ENCODE measurements at regions not wholly inside any gene's neighbourhood (a gene's known extent, or its start where the extent isn't known, plus 50 kb on each side); places are given as distances from the start of the nearest gene placed in this dataset.
"Not testable (repeated sequence)": the region's sequence is repeated elsewhere in the genome, so short reads cannot be mapped to it uniquely, and the experiment has no call there.

GRCh38 chr1:115529216-115529897, 112.4 kb upstream of the VANGL1 start:
- no peaks in the 10 kb centered on the region for H3K9me3 Mint-ChIP-seq
- H3K27ac Mint-ChIP-seq = no peak overlapping the region
- H3K36me3 Mint-ChIP-seq (ENCODE audit: low read depth) = no peaks in the 10 kb centered on the region
- DNase-seq = no peak
- no peak overlapping the region for H3K4me3 Mint-ChIP-seq
- CTCF ChIA-PET = no interaction called here
- H3K27me3 Mint-ChIP-seq (ENCODE audit: low read depth) = no peaks in the 10 kb centered on the region
- H3K4me1 Mint-ChIP-seq (ENCODE audit: low read depth) = no peaks in the 10 kb centered on the region
- intact Hi-C loops (cut with micrococcal nuclease) = no loop called here

GRCh38 chr1:115528336-115528735, 113.4 kb upstream of the VANGL1 start:
- H3K27ac Mint-ChIP-seq; intact Hi-C loops (cut with micrococcal nuclease); H3K27me3 Mint-ChIP-seq (ENCODE audit: low read depth); H3K9me3 Mint-ChIP-seq; H3K4me3 Mint-ChIP-seq; CTCF ChIA-PET; H3K4me1 Mint-ChIP-seq (ENCODE audit: low read depth); H3K36me3 Mint-ChIP-seq (ENCODE audit: low read depth); DNase-seq: not testable (repeated sequence)

- Mint-ChIP-seq H3K9me3 (no peaks in the 10 kb centered on the region), H3K4me1 (ENCODE audit: low read depth) (no peaks in the 10 kb centered on the region), H3K36me3 (ENCODE audit: low read depth) (no peaks in the 10 kb centered on the region), H3K27me3 (ENCODE audit: low read depth) (peaks cover 2% of the 10 kb centered on the region), H3K27ac (no peak overlapping the region), H3K4me3 (no peak overlapping the region)
- intact Hi-C loops (cut with micrococcal nuclease) = no loop called here
- no peak for DNase-seq
- CTCF ChIA-PET = no interaction called here
These were observed 114.0 kb upstream of the VANGL1 start for GRCh38 chr1:115527746-115528145.

- CTCF ChIA-PET = no interaction called here
- H3K4me3 Mint-ChIP-seq = no peak overlapping the region
These were observed 114.9 kb upstream of the VANGL1 start for GRCh38 chr1:115526900-115527299.

GRCh38 chr1:115524236-115524635, 117.5 kb upstream of the VANGL1 start:
- CTCF ChIA-PET = interaction anchor here (1.1 kb wide), 1 partner anchor 62 kb away, joined by 3 read pairs; no protein-coding TSS in a partner anchor
- Mint-ChIP-seq H3K9me3 (no peaks in the 10 kb centered on the region), H3K4me3 (no peak overlapping the region), H3K27ac (no peak overlapping the region), H3K4me1 (ENCODE audit: low read depth) (no peaks in the 10 kb centered on the region), H3K36me3 (ENCODE audit: low read depth) (no peaks in the 10 kb centered on the region), H3K27me3 (ENCODE audit: low read depth) (peaks cover 12% of the 10 kb centered on the region)
- intact Hi-C loops (cut with micrococcal nuclease) = no loop called here
- no peak for DNase-seq

More at GRCh38 chr1:115526900-115527299, 114.9 kb upstream of the VANGL1 start:
- intact Hi-C loops (cut with micrococcal nuclease) = no loop called here
- no peaks in the 10 kb centered on the region for H3K4me1 Mint-ChIP-seq (ENCODE audit: low read depth)
- H3K27me3 Mint-ChIP-seq (ENCODE audit: low read depth) = peaks cover 2% of the 10 kb centered on the region
- H3K9me3 Mint-ChIP-seq = no peaks in the 10 kb centered on the region
- H3K36me3 Mint-ChIP-seq (ENCODE audit: low read depth) = no peaks in the 10 kb centered on the region
- no peak for DNase-seq
- no peak overlapping the region for H3K27ac Mint-ChIP-seq

DNA sequence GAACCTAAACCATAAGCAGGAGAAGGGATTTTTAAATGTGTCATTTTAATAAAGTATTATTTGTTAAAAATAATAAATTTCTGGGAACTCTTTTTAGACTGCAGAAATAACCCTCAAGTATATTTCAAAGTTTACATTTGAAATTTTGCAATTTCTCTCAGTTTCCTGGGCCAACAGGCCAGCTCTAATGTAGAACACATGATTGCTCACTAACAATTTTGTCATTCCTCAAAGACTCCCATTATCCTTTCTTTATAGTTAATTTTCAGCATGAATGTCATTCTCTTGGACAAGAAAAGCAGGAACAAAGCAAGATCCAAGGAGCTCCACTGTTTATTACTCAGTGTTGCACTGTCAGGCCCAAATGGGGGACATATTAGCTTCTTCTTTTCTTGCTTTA, 119.4 kb upstream of the VANGL1 start:
- H3K27me3 Mint-ChIP-seq (ENCODE audit: low read depth) = peaks cover 23% of the 10 kb centered on the region
- CTCF ChIA-PET = no interaction called here
- no peaks in the 10 kb centered on the region for H3K4me1 Mint-ChIP-seq (ENCODE audit: low read depth)
- H3K4me3 Mint-ChIP-seq = no peak overlapping the region
- intact Hi-C loops (cut with micrococcal nuclease) = no loop called here
- no peaks in the 10 kb centered on the region for H3K36me3 Mint-ChIP-seq (ENCODE audit: low read depth)
- H3K27ac Mint-ChIP-seq = no peak overlapping the region
- DNase-seq = no peak
- H3K9me3 Mint-ChIP-seq = no peaks in the 10 kb centered on the region

GRCh38 chr1:115515270-115515669, 126.5 kb upstream of the VANGL1 start:
- H3K27ac Mint-ChIP-seq = no peak overlapping the region
- no peak for DNase-seq
- H3K27me3 Mint-ChIP-seq (ENCODE audit: low read depth) = peaks cover 20% of the 10 kb centered on the region
- H3K36me3 Mint-ChIP-seq (ENCODE audit: low read depth) = no peaks in the 10 kb centered on the region
- H3K4me1 Mint-ChIP-seq (ENCODE audit: low read depth) = no peaks in the 10 kb centered on the region
- H3K4me3 Mint-ChIP-seq = no peak overlapping the region
- CTCF ChIA-PET = no interaction called here
- H3K9me3 Mint-ChIP-seq = no peaks in the 10 kb centered on the region
- intact Hi-C loops (cut with micrococcal nuclease) = no loop called here

DNA sequence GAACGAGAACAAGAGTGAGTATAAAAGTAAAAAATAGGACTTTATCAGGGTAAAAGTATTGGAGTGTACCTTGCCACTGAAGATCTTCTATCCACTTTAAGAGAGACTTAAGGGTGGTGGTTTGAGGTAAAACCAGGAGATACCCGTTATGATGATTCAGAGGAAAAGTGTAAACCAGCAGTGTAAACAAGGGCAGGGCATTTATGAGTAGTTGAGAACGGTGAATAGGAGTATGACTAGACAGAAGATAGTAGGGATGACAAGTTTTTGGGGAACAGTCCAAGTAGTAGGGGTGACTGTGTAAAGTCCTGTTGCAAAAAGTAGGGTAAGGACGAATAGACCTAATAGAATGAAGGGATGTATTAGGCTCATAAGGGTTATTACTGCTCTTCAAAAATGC, 131.5 kb upstream of the VANGL1 start:
- CTCF ChIA-PET; H3K27me3 Mint-ChIP-seq (ENCODE audit: low read depth); H3K27ac Mint-ChIP-seq; H3K9me3 Mint-ChIP-seq; H3K4me1 Mint-ChIP-seq (ENCODE audit: low read depth); DNase-seq; H3K4me3 Mint-ChIP-seq; H3K36me3 Mint-ChIP-seq (ENCODE audit: low read depth); intact Hi-C loops (cut with micrococcal nuclease): not testable (repeated sequence)

GRCh38 chr1:115507901-115508300, 133.9 kb upstream of the VANGL1 start:
- Mint-ChIP-seq H3K36me3 (ENCODE audit: low read depth) (no peaks in the 10 kb centered on the region), H3K4me3 (no peak overlapping the region), H3K27me3 (ENCODE audit: low read depth) (peaks cover 3% of the 10 kb centered on the region), H3K27ac (no peak overlapping the region), H3K9me3 (no peaks in the 10 kb centered on the region), H3K4me1 (ENCODE audit: low read depth) (no peaks in the 10 kb centered on the region)
- intact Hi-C loops (cut with micrococcal nuclease) = no loop called here
- no peak for DNase-seq
- CTCF ChIA-PET = no interaction called here

- CTCF ChIA-PET = interaction anchor here (1.0 kb wide), 1 partner anchor 368 kb away, joined by 3 read pairs; no protein-coding TSS in a partner anchor
- no peak for DNase-seq
- Mint-ChIP-seq H3K4me1 (ENCODE audit: low read depth) (no peaks in the 10 kb centered on the region), H3K36me3 (ENCODE audit: low read depth) (no peaks in the 10 kb centered on the region), H3K27me3 (ENCODE audit: low read depth) (peaks cover 5% of the 10 kb centered on the region), H3K27ac (no peak overlapping the region), H3K4me3 (no peak overlapping the region), H3K9me3 (no peaks in the 10 kb centered on the region)
- intact Hi-C loops (cut with micrococcal nuclease) = no loop called here
These were observed 134.7 kb upstream of the VANGL1 start for GRCh38 chr1:115506924-115507589.

DNA sequence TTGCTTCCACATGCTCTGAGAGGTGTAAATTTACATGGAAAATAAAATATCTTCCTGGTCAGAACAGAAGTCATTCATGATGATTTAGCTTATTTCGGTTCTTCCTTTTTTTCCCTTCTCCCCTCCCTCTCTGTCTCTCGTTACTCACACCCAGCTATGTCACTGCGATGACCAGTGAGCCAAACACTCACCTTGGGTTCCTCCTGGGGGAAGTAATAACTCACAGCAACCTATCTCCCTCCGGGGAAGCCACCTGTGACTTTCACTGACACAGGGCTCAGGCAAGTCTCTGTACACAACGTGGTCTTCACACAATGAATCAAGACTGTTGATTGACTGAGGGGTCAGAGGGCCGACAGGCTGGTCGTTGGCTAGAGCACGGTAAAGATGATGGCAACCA, 135.3 kb upstream of the VANGL1 start:
- Mint-ChIP-seq H3K9me3 (no peaks in the 10 kb centered on the region), H3K27me3 (ENCODE audit: low read depth) (peaks cover 5% of the 10 kb centered on the region), H3K36me3 (ENCODE audit: low read depth) (no peaks in the 10 kb centered on the region), H3K4me3 (no peak overlapping the region), H3K4me1 (ENCODE audit: low read depth) (no peaks in the 10 kb centered on the region), H3K27ac (no peak overlapping the region)
- CTCF ChIA-PET = interaction anchor here (1.0 kb wide), 1 partner anchor 367 kb away, joined by 3 read pairs; no protein-coding TSS in a partner anchor
- intact Hi-C loops (cut with micrococcal nuclease) = no loop called here
- no peak for DNase-seq

DNA sequence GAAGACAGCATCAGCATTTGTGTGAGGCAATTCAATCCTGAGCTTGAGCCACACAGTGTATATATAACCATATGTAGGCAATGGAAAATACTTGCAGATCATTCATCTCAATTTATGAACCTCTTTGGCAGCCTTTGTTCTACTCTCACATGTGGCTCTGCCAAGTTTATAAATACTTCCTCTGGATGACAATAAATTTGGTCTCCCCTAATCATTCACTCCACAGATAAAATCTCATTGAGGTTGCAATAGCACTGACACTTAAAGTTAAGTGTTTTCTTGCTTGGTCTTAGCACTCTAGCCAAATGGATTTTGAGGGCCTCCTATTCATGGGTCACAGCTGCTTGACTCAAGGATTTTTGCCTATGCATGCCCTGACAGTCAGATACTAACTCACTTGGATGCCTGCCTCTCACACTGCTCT, 136.6 kb upstream of the VANGL1 start:
- H3K4me3 Mint-ChIP-seq = no peak overlapping the region

GRCh38 chr1:115502183-115502582, 139.6 kb upstream of the VANGL1 start:
- CTCF ChIA-PET; H3K27ac Mint-ChIP-seq; H3K9me3 Mint-ChIP-seq; H3K27me3 Mint-ChIP-seq (ENCODE audit: low read depth); H3K36me3 Mint-ChIP-seq (ENCODE audit: low read depth); H3K4me3 Mint-ChIP-seq; H3K4me1 Mint-ChIP-seq (ENCODE audit: low read depth); intact Hi-C loops (cut with micrococcal nuclease); DNase-seq: not testable (repeated sequence)

More for the DNA sequence above, 136.6 kb upstream of the VANGL1 start:
- Mint-ChIP-seq H3K27ac (no peak overlapping the region), H3K9me3 (no peaks in the 10 kb centered on the region), H3K36me3 (ENCODE audit: low read depth) (no peaks in the 10 kb centered on the region), H3K27me3 (ENCODE audit: low read depth) (peaks cover 5% of the 10 kb centered on the region), H3K4me1 (ENCODE audit: low read depth) (no peaks in the 10 kb centered on the region)
- no peak for DNase-seq
- intact Hi-C loops (cut with micrococcal nuclease) = no loop called here
- CTCF ChIA-PET = interaction anchor here (0.7 kb wide), 1 partner anchor 13 kb away, joined by 3 read pairs; no protein-coding TSS in a partner anchor

Data from activated naive CD4-positive, alpha-beta T cell treated with anti-CD3 and anti-CD28 coated beads for 36 hours (primary cell).